ENCODE measurements at regions not wholly inside any gene's neighbourhood (a gene's known extent, or its start where the extent isn't known, plus 50 kb on each side); places are given as distances from the start of the nearest gene placed in this dataset.

DNA sequence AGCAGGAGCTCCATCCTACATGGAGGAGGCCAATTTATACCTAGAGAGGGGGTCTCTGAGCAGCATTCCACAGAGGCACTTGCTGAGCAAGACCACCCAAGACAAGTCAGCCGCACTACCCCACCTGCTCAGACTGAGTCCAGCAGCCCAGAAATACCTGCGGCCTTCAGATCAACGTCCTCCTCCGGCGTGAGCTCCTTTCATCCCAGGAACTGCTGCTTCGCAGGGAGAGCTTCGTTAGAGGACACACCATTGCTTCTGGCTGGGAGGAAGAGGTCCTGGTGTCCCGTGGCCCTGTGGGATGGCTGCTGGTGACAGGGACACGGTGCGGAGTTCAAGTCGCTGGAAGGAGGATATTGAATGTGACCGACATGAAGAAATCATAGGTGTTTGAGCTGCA is 216.9 kb upstream of the PPP2R2D start:
- no peak for DNase-seq (ENCODE audit: low read depth in 3 of 3, low spot score in 1 of 3)

DNA sequence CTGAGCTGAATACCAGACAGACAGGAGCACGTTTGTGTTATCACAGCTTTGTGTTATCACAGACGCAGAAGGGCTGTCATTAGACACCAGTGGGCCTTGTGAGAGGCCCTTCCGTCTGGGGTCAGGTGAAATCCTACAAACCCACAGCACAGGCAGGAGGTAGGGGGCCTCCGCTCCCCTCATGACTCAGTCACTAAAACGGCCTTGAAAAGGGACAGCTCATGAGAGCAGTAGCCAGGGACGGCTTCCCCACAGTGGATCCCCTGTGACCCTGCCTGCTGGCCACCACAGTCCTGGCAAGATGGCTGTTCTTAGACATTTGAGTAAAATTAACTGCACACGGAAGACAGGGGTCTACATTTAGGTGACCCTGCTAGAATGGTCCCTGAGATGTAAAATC is 215.8 kb upstream of the PPP2R2D start:
- no peak for DNase-seq (ENCODE audit: low read depth in 3 of 3, low spot score in 1 of 3)

DNA sequence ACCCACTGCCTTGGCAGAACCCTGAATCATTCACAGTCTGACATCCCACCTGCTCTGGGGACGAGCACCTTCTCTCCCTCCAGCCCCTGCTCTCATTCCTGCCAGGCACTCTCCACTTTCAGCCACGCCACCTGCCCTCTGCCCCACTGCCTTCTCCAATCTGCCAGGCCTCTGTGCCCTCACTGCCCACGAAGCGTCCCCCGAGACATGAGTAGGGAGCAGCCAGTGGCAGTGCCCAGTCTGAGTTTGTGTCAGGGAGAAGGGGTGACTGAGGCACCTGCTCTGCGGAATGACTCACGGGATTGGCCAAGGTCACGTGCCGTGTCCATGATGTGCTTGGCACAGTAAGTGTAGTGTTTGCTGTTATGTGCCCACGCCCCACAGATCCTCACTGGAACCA is 215.2 kb upstream of the PPP2R2D start:
- no peak for DNase-seq (ENCODE audit: low read depth in 3 of 3, low spot score in 1 of 3)

DNA sequence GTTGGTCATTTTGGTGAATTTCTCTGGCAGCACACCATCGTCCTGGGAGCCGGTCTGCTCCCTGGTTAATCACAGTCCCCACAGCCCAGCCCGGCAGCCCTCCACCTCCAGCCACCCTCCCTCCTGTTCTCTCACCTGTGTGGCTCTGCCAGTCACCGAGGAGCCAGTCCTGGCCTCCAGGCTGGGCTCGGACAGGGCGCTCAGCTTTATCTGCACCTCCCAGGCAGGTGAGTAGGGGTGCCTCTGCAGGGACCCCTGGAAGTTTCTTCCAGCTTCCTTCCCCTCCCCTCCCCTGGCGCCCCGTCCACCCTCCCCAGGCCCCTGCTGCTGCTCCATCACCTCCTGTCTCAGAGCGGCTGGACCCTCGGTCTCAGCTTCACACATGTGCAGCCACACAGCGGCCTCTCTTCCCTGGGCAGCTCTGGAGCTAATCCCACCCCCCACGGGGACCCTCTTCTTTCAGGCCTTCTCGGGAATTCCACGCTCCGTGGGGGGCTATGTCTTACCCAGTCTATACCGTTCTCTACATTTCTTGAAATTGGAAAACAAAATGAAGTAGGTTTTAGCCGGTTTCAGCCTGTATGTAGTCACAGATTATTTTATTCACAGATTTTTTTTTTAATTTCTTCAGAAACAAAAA is 213.9 kb upstream of the PPP2R2D start:
- no peak for DNase-seq (ENCODE audit: low read depth in 3 of 3, low spot score in 1 of 3)

DNA sequence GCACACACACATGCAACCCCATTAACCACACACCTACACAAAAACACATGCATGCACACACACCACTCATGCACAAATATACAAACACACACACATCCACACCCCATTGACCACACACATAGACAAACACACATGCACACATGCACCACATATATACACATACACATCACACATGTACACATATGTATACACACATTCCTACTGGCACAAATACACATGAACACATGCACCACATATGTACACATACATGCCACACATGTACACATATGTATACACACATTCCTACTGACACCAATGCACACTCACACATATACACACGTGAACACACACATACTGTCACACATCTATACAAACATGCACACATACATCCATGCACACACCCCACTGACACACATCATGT is 212.5 kb upstream of the PPP2R2D start:
- no peak for DNase-seq (ENCODE audit: low read depth in 3 of 3, low spot score in 1 of 3)

DNA sequence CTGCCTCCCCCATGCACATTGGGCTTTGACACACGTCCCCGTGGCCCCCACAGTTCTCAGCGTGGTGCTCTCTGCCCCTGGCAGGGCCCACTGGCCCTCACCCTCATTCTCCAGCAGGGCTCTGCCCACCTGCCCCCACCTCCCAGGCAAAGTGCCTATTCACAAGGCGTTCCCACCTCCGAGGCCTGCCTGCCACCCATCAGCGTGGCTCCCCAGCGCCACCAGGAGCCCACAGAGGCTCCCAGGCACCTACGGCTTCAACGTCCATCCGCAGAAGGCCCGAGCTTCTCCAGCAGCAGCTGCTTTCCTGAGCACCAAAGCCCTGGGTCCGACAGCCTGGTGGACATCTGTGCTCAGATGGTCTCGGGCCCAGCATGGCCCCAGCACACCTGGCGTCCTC is 211.8 kb upstream of the PPP2R2D start:
- DNase-seq (ENCODE audit: low read depth in 3 of 3, low spot score in 1 of 3), result no peak

DNA sequence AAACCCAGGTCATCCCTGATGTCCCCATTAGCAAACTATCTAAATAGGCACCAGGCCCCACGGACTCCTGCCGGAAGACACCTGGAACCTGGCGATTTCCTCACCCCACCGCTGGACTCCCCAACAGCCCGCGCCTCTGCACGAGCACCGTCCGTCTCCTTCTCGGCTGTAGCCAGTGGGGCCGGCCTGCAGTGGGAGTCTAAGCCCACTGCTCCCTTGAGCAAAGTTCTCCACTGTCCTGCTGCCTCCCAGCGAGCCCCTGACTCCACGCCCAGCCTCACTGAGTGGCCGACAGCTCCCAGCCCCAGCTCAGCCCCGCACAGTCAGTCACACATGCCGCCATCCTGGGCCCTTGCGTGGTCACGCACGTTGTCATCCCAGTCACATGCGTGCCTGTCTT is 211.3 kb upstream of the PPP2R2D start:
- DNase-seq (ENCODE audit: low read depth in 3 of 3, low spot score in 1 of 3), result no peak

DNA sequence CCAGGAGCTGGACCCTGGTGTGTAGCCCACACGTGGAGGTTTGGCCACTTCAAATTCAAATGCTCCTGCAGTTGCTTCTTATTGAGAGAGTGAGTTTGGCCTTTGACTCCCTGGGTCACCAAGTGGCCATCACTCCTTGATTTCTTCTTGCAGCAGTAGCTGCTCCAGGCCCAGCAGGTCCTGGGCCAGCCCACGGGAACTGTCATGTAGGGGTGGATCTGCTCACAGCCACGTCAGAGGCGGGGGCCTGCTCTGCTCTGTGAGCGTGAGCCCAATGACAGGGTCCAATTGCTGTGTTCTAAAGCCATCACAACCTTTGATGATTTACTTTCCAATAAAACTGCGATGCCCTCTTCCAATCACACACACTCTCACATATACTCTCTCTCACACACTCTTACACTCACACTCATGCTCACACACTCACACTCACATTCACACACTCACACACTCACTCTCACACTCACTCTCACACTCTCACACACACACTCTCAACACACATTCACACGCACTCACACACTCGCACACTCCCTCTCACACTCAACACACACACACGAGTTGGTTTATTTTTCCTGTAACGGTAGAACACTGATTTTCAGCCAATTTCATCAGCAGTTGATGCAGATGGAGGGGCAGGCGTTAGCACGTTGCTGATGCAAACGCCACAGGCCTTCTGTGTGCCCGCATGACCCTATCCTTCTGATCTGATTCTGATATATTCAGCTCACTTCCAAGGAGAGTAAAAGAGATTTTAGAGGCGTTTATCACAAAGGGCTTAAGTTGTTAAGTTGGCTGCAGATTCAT is 210.7 kb upstream of the PPP2R2D start:
- no peak for DNase-seq (ENCODE audit: low read depth in 3 of 3, low spot score in 1 of 3)

DNA sequence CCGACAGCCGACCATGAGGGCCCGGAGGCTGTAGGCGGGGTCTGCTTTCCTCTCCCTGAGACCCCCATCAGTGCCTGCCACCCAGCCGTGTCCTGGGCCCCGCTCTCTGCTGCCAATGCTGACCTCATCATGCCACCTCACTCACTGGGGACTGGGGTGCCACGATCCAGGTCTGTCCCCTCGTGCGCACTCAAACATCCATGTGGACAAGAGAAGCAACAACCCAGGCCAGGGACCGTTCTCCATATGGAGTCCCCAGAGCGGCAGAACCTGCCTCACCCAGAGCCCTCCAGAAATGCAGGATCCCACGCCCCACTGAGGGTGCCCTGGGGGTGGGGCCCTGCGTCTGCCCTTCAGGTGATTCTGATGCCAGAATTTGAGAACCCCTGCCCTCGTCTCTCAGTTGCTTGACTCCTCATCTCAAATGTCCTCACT is 210.0 kb upstream of the PPP2R2D start:
- no peak for DNase-seq (ENCODE audit: low read depth in 3 of 3, low spot score in 1 of 3)

DNA sequence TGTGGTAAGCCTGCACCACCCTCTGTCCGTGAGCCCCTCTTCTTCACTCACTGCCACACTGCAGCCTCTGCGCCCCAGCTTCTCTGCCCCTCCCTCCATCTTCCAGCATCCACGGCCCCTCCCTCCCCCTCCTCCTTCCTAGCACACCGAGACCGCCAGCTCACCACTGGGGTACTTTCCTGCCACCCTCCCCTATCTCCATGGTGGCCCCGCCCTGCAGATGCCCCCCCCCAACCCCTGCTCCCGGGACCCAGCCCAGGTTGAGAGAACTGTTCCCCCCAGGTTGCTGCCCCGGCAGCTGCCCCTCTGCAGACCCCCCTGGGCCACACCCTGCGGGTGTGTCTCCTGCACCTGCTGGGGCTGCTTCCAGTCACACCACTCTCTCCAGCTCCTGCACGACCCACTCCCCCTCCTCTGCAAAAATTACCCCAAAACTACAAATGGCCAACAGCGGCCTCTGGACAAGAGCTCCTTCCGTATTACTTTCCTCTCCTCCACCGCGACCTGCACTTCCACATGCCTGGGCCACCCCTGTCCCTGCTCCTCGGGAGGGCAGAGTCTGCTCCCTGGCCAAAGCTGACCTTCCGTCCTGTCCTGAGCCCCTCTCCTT is 209.2 kb upstream of the PPP2R2D start:
- no peak for DNase-seq (ENCODE audit: low read depth in 3 of 3, low spot score in 1 of 3)

DNA sequence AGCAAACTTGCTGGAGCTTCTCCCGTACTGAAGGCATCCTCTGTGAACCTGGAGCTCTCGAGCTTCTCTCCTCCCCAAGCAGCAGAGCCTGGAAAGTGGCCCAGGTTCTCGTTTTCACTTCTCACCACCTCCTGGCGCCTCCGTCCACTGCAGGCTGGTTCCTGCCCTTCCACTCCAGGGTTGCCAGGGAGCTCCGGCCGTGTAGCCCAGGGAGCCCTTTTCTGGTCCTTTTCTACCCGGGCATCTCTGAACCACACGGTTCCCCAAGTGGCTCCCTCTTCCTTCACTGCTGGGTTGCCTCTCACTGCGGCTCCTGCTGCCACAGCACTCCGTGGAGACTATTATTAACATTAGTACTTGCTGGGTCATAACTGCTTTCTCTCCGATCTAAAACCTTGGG is 208.6 kb upstream of the PPP2R2D start:
- DNase-seq (ENCODE audit: low read depth in 3 of 3, low spot score in 1 of 3), result no peak

DNA sequence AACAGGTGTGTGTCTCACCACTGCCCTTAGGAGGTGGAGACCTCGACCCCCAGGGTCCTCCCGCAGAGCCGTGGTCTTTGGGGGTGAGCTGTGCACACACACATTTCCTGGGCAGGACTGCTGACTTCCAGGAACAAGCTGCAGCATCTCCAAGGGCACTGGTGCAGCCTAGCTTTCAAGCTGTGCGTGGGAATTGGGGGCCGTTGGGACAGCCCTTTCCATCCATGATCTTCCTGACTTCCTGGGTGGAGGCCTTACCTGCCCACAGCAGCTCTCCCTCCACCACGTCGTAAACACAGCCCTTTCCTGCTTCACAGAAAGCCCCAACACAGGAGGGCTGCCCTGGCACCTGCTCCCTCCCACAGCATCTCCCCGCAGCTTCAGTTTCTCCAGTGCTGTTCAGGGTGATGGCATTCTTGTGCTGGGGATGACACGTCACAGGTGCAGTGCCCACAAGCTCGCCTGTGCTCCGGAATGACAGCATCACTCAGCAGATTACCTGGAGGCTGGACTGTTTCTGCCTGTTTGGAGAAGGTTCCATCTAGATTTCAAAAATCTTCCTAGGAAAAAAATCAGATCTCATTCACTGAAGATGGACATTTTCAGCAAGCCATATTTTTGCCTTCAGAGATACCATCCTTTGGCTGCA is 208.0 kb upstream of the PPP2R2D start:
- no peak for DNase-seq (ENCODE audit: low read depth in 3 of 3, low spot score in 1 of 3)

DNA sequence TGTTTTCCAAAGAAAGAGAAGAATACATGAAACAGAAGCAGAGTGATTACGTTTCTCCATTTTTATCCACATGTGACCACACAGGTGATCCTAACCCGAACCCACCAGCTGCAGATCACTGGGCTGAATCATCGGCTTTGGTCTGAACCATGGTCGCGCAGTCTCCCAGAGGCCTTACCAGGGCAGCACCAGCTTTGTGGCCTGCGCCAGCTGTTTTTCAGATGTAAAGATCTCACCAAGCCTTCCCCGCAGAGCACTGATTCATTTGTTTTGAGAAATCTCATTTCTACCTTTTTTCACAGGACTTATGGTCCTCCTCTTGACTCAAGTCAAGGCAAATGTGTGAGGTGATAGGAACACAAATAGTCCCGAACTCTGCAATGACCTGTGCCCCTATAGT is 207.0 kb upstream of the PPP2R2D start:
- DNase-seq (ENCODE audit: low read depth in 3 of 3, low spot score in 1 of 3), result no peak

DNA sequence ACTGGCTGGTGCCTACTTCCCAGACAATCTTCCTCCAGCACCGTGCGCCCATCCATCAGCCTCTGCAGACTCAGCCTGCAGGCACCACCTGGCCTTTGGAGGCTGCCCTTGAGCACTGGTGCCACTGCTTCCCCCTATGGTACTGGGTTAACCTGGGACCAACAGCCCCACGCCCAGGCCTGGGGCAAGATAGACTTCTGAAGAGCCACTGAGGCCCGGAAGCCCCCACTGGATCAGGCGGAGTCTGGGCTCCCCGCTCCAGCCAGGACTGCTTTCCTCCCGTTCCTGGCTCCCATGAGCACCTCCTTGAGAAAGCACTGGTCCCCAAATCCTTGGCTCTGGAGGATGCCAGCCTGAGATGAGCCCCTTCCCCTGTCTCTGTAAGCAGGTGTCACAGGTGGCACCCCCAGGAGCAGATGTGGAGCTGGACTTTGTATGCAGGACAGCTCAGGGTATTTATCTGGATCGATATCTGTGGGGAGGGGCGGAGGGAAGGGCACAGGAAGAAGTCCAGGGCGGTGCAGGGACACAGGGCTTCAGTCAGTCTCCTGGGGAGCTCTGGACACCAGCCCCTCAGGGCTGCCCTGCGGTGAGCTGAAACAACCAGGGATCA is 206.5 kb upstream of the PPP2R2D start:
- DNase-seq (ENCODE audit: low read depth in 3 of 3, low spot score in 1 of 3), result no peak

DNA sequence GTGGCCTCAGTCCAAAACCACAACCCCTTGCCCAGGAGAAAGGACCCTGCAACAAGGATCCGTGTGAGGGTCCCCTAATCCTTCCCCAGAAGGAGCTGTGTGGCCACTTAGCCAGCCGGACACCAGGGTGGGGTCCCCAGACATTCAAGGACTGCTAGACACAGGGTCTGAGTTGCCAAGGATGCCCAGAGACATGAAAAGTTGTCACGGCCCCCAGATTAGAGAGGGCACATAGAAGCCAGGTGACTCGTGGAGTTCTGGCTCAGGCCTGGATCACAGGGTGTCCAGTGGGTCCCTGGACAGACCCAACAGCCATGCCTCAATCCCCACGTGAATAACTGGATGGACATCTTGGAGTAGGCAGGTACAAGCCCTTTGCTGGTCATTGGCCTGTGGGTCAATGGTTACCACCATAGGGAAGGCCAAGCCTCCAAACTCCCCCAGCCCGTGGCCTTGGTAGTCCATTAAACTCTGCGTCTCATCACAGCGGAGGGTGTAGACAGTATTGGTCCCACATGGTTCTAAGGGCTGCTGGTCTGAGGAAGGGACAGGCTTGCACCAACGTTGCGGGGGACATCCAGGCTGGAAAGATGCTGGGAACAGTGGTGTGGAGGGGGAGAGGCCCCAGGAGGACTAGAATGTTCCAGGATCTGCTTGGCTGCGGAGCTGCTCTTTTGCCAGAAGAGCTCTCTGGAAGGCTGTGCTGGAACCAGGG is 205.9 kb upstream of the PPP2R2D start:
- DNase-seq (ENCODE audit: low read depth in 3 of 3, low spot score in 1 of 3), result no peak

DNA sequence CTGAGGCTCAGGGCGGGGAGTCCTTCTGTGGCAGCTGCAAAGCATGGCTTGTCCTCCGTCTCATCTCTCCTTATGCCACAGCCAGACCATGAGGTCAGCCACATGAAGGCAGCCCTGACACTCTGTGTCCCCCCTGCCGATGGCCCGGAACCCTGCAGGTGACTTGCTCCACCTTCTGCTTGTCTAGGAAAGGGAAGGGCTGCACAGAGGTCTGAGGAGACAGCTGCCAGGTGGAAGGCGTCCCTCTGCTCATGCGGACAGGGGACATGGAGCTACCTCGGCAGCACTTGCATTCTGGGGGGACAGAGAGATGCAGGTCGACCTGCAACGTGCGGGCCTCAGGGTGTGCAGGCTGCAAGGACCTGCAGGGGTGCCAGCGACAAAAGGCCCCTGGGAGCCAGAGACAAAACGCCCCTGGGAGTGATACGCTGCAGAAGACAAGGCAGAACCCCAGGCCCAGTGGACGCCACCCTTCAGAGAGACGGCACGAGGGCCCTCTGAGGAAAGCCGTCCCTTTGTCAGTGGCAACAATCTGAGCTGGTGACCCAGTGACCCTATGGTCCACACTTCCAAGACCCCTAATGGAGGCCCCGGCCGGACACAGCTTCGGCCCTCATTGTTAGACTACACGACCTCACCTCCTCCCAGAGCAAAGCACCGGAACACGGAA is 205.2 kb upstream of the PPP2R2D start:
- no peak for DNase-seq (ENCODE audit: low read depth in 3 of 3, low spot score in 1 of 3)

DNA sequence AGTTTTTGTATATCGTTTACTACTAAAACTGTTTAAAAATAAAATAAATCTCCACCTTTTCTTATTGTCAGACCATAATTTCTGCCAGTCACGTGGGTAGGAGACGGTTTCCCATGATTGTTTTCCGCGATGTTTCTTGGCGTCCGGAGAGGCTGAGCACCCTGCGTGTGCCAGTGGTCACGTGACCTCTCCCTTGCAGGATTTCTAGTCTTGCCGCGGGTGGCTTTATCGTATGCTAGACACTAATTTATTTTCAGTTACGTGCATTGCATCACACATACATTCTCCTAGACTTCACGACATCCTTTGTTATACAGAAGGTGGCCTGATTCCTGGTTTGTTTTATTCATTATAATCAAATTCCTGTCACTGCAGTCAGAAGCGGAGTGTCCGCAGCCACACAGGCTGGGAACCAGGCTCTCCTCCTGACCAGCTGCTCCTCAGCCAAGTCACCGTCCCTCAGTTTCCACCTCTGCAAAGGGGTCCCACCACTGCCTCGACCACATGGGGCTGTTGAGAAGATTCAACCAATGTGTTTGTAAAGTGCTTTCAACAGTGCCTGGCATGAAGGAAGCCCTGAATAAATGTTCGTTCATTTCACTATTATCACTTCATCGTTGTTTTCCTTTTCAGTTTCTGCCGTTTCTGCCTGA is 203.2 kb upstream of the PPP2R2D start:
- no peak for DNase-seq (ENCODE audit: low read depth in 3 of 3, low spot score in 1 of 3)

DNA sequence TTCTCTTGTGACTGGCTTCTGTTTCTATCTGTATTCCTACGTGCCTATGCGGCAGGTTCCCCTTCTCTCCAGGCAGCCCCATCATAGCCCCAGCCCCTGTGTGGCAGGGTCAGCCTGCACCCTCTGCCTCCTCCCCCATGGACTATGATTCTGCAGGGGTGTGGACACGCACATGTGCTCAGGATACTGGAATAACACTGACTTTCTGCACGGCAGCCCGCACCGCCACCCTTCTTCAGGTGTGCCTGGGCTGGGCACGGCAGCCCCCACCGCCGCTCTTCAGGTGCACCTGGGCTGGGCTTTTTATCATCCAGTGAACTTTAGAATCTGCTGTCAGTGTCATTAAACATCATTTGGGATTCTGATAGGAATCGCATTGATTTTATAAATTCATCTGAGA is 202.6 kb upstream of the PPP2R2D start:
- no peak for DNase-seq (ENCODE audit: low read depth in 3 of 3, low spot score in 1 of 3)

DNA sequence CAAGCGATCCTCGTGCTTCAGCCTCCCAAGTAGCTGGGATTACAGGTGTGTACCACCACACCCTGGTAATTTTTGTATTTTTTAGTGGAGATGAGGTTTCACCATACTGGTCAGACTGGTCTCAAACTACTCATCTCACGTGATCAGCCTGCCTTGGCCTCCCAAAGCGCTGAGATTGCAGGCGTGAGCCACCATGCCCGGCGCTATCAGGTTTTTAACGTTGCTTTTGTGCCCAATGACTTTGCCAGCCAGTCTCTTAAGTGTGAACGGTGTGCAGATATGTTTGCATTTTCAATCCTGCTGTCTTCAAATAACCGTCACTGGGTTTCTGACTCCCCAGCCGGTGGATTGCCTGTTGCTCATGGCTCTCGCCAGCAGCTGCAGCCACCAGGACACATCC is 201.8 kb upstream of the PPP2R2D start:
- DNase-seq (ENCODE audit: low read depth in 3 of 3, low spot score in 1 of 3), result no peak

DNA sequence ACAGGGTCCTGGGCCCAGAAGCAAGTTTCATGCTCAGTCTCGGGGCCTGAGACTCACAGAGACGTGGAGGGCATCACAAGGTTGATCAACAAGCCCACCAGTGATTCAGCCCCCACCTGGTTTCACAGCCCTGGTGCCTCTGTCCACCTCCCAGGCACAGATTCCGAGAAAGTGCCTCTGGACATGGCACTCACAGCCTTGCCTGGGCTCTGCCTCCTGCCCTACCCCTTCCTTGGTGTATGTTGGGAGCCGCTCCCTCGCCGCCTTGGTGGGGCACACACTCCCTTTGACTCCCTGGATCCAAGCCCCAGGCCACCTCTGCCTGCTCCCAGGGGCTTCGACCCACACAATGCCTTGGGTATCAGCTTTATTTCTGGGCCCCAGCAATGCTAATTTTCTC is 200.8 kb upstream of the PPP2R2D start:
- DNase-seq (ENCODE audit: low read depth in 3 of 3, low spot score in 1 of 3), result no peak

Data from stimulated activated CD4-positive, alpha-beta T cell treated with anti-CD3 and anti-CD28 coated beads, TNF-alpha, amount 100 ng/mL, for 1 hour (primary cell).